Naive thymus-derived CD4-positive, alpha-beta T cell (primary cell): ENCODE measurements at regions not wholly inside any gene's neighbourhood (a gene's known extent, or its start where the extent isn't known, plus 50 kb on each side); places are given as distances from the start of the nearest gene placed in this dataset.

Experiments used
- ATAC-seq: fragments of 150-1000 bp; cut with Tn5 transposase; 2 replicates; pipeline ENCODE4 v1.10.0; 2021; ENCODE audit warnings: mild to moderate bottlenecking, moderate library complexity
- CTCF ChIA-PET: fragments of 350-600 bp; sonication (Branson Sonifier 250); formaldehyde crosslinking; loops from one replicate; lab custom pipeline; 2021; ENCODE audit warnings: antibody characterized with exemption; lab: Charles Lee
- POLR2A ChIA-PET: fragments of 350-600 bp; sonication (Branson Sonifier 250); formaldehyde crosslinking; loops from one replicate; lab custom pipeline; 2021; ENCODE audit warnings: antibody characterized with exemption, inconsistent platforms; lab: Charles Lee
- DNase-seq, 9 donors: peaks; one replicate each; pipeline versions ENCODE4 v3.0.0 to v3.0.0-alpha.2; 2020 to 2022; ENCODE audit warnings: mixed read lengths in 1 of 9
- H3K27ac ChIP-seq: one replicate; pipeline ENCODE4 v1.7.0; 2013; ENCODE audit warnings: mild to moderate bottlenecking, low read depth, low read length, moderate library complexity
- H3K27me3 ChIP-seq, 2 donors: one replicate each; pipeline ENCODE4 v1.7.0; 2013; ENCODE audit warnings: low read length in 2 of 2, mild to moderate bottlenecking in 2 of 2, moderate library complexity in 2 of 2; ENCODE audit not compliant: control insufficient read depth in 2 of 2, insufficient read depth in 2 of 2
- H3K36me3 ChIP-seq, 3 experiments: 1 replicate in 2 of 3; 2 replicates in 1 of 3; pipeline ENCODE4 v1.7.0; 2013; ENCODE audit warnings: low read length in 3 of 3, mild to moderate bottlenecking in 3 of 3, moderate library complexity in 1 of 3; ENCODE audit not compliant: insufficient read depth in 3 of 3, control insufficient read depth in 2 of 3
- H3K4me1 ChIP-seq, 2 donors: one replicate each; pipeline ENCODE4 v1.7.0; 2013; ENCODE audit warnings: low read length in 2 of 2, mild to moderate bottlenecking in 2 of 2, moderate library complexity in 1 of 2; ENCODE audit not compliant: control insufficient read depth in 2 of 2, insufficient read depth in 2 of 2
- H3K4me3 ChIP-seq: 2 replicates; pipeline ENCODE4 v1.7.0; 2013; ENCODE audit warnings: mild to moderate bottlenecking, low read length
- H3K9me3 ChIP-seq, 3 experiments: 1 replicate in 2 of 3; 2 replicates in 1 of 3; pipeline ENCODE4 v1.7.0; 2013; ENCODE audit warnings: low read length in 3 of 3; ENCODE audit not compliant: control insufficient read depth in 2 of 3
- H3K27ac Mint-ChIP-seq, 9 donors: one replicate each; pipeline ENCODE4 v1.8.0; 2020 to 2022; ENCODE audit warnings: mixed read lengths in 9 of 9, mild to moderate bottlenecking in 8 of 9, moderate library complexity in 5 of 9, inconsistent platforms in 2 of 9
- H3K27me3 Mint-ChIP-seq, 5 donors: one replicate each; pipeline ENCODE4 v1.8.0; 2021 to 2022; ENCODE audit warnings: mixed read lengths in 5 of 5, mild to moderate bottlenecking in 1 of 5
- H3K36me3 Mint-ChIP-seq, 5 donors: one replicate each; pipeline ENCODE4 v1.8.0; 2020 to 2022; ENCODE audit warnings: mixed read lengths in 5 of 5, mild to moderate bottlenecking in 3 of 5, inconsistent platforms in 1 of 5
- H3K4me1 Mint-ChIP-seq, 7 donors: one replicate each; pipeline ENCODE4 v1.8.0; 2020 to 2022; ENCODE audit warnings: mixed read lengths in 7 of 7, mild to moderate bottlenecking in 3 of 7, inconsistent platforms in 1 of 7
- H3K4me3 Mint-ChIP-seq, 10 donors: one replicate each; pipeline ENCODE4 v1.8.0; 2020 to 2022; ENCODE audit warnings: mild to moderate bottlenecking in 10 of 10, mixed read lengths in 10 of 10, moderate library complexity in 6 of 10, inconsistent platforms in 2 of 10
- H3K9me3 Mint-ChIP-seq, 11 donors: one replicate each; pipeline ENCODE4 v1.8.0; 2020 to 2022; ENCODE audit warnings: mixed read lengths in 11 of 11, mild to moderate bottlenecking in 4 of 11, inconsistent platforms in 1 of 11, moderate library complexity in 1 of 11
- intact Hi-C, 2 donors: fragments of 100-400 bp; cut with micrococcal nuclease; formaldehyde crosslinking; loops; one replicate each; pipeline ENCODE4 v1.15.1; 2023

- intact Hi-C loops, result no loop called here
- Mint-ChIP-seq H3K4me3 (no peak overlapping the region), H3K9me3 (peaks cover under 1 to 20% (median 7%) of the 10 kb centered on the region in 11 donors), H3K27ac (no peak overlapping the region), H3K36me3 (peaks cover 0 to under 1% (median 0%) of the 10 kb centered on the region in 5 donors), H3K27me3 (no peaks in the 10 kb centered on the region), H3K4me1 (no peaks in the 10 kb centered on the region)
- Histone ChIP-seq H3K27ac (no peak overlapping the region), H3K9me3 (no peaks in the 10 kb centered on the region), H3K36me3 (no peaks in the 10 kb centered on the region), H3K4me1 (no peaks in the 10 kb centered on the region), H3K4me3 (no peak overlapping the region), H3K27me3 (no peaks in the 10 kb centered on the region)
- ATAC-seq, result no peak
- ChIA-PET POLR2A (no interaction called here), CTCF (no interaction called here)
- no peak for DNase-seq
Measured at GRCh38 chr5:28110781-28111180, 1072.4 kb upstream of the CDH9 start.

- ATAC-seq, result no peak
- Histone ChIP-seq H3K36me3 (no peaks in the 10 kb centered on the region), H3K4me1 (no peaks in the 10 kb centered on the region), H3K4me3 (no peak overlapping the region), H3K27ac (no peak overlapping the region), H3K27me3 (no peaks in the 10 kb centered on the region), H3K9me3 (no peaks in the 10 kb centered on the region)
- H3K27me3 Mint-ChIP-seq, result no peaks in the 10 kb centered on the region
- no peak overlapping the region for H3K4me3 Mint-ChIP-seq
- H3K4me1 Mint-ChIP-seq, result no peaks in the 10 kb centered on the region
- H3K36me3 Mint-ChIP-seq, result no peaks in the 10 kb centered on the region
- peaks cover 0 to 12% (median 0%) of the 10 kb centered on the region in 11 donors for H3K9me3 Mint-ChIP-seq
- no peak overlapping the region for H3K27ac Mint-ChIP-seq
- intact Hi-C loops, result no loop called here
- no peak for DNase-seq
- CTCF ChIA-PET, result no interaction called here
- POLR2A ChIA-PET, result no interaction called here
Measured at GRCh38 chr5:28104080-28104479, 1065.7 kb upstream of the CDH9 start.

- Mint-ChIP-seq H3K27ac (no peak overlapping the region), H3K4me1 (no peaks in the 10 kb centered on the region), H3K36me3 (no peaks in the 10 kb centered on the region), H3K9me3 (peaks cover 0 to 22% (median 10%) of the 10 kb centered on the region in 11 donors), H3K27me3 (no peaks in the 10 kb centered on the region), H3K4me3 (no peak overlapping the region)
- Histone ChIP-seq H3K27ac (no peak overlapping the region), H3K27me3 (no peaks in the 10 kb centered on the region), H3K9me3 (peaks cover 0 to 9% (median 0%) of the 10 kb centered on the region in 3 experiments), H3K4me1 (no peaks in the 10 kb centered on the region), H3K4me3 (no peak overlapping the region), H3K36me3 (no peaks in the 10 kb centered on the region)
- DNase-seq (no peak), ATAC-seq (no peak)
- intact Hi-C loops, result no loop called here
- ChIA-PET CTCF (no interaction called here), POLR2A (no interaction called here)
Measured at GRCh38 chr5:28084069-28084468, 1045.7 kb upstream of the CDH9 start.

GRCh38 chr5:28082610-28083009 lies 1044.2 kb upstream of the CDH9 start:
- no peak overlapping the region for H3K27ac Mint-ChIP-seq
- peaks cover 0 to 15% (median 10%) of the 10 kb centered on the region in 11 donors for H3K9me3 Mint-ChIP-seq
- intact Hi-C loops, result no loop called here
- DNase-seq (peak in 1 of 9 donors; percentile 1), ATAC-seq (no peak)
- no peaks in the 10 kb centered on the region for H3K4me1 ChIP-seq
- no peak overlapping the region for H3K4me3 ChIP-seq
- no peak overlapping the region for H3K4me3 Mint-ChIP-seq
- POLR2A ChIA-PET, result no interaction called here
- H3K27me3 Mint-ChIP-seq, result no peaks in the 10 kb centered on the region
- H3K36me3 ChIP-seq, result no peaks in the 10 kb centered on the region
- no peaks in the 10 kb centered on the region for H3K27me3 ChIP-seq
- CTCF ChIA-PET, result no interaction called here
- H3K9me3 ChIP-seq, result peaks cover 0 to 9% (median 0%) of the 10 kb centered on the region in 3 experiments
- H3K4me1 Mint-ChIP-seq, result no peaks in the 10 kb centered on the region
- H3K36me3 Mint-ChIP-seq, result no peaks in the 10 kb centered on the region
- H3K27ac ChIP-seq, result no peak overlapping the region

GRCh38 chr5:28077291-28078240 lies 1039.2 kb upstream of the CDH9 start:
- CTCF ChIA-PET, result no interaction called here
- no peaks in the 10 kb centered on the region for H3K27me3 Mint-ChIP-seq

GRCh38 chr5:28066856-28067255 lies 1028.5 kb upstream of the CDH9 start:
- Mint-ChIP-seq H3K27me3 (no peaks in the 10 kb centered on the region), H3K27ac (no peak overlapping the region), H3K4me3 (no peak overlapping the region), H3K9me3 (peaks cover 0 to 23% (median 9%) of the 10 kb centered on the region in 11 donors), H3K36me3 (peaks cover 0 to 3% (median 0%) of the 10 kb centered on the region in 5 donors), H3K4me1 (no peaks in the 10 kb centered on the region)
- H3K4me1 ChIP-seq, result no peaks in the 10 kb centered on the region
- ChIA-PET CTCF (no interaction called here), POLR2A (no interaction called here)
- intact Hi-C loops, result no loop called here
- H3K27ac ChIP-seq, result no peak overlapping the region
- DNase-seq, result no peak
- ATAC-seq, result no peak
- no peaks in the 10 kb centered on the region for H3K27me3 ChIP-seq
- H3K9me3 ChIP-seq, result peaks cover 0 to 9% (median 0%) of the 10 kb centered on the region in 3 experiments
- H3K36me3 ChIP-seq, result no peaks in the 10 kb centered on the region
- H3K4me3 ChIP-seq, result no peak overlapping the region

More at GRCh38 chr5:28077291-28078240, 1039.2 kb upstream of the CDH9 start:
- POLR2A ChIA-PET, result no interaction called here
- ATAC-seq, result no peak
- no peaks in the 10 kb centered on the region for H3K36me3 Mint-ChIP-seq
- Histone ChIP-seq H3K4me3 (no peak overlapping the region), H3K9me3 (no peaks in the 10 kb centered on the region), H3K4me1 (no peaks in the 10 kb centered on the region), H3K27me3 (no peaks in the 10 kb centered on the region), H3K36me3 (no peaks in the 10 kb centered on the region), H3K27ac (no peak overlapping the region)
- no peak for DNase-seq
- peaks cover 0 to 19% (median 7%) of the 10 kb centered on the region in 11 donors for H3K9me3 Mint-ChIP-seq
- intact Hi-C loops, result no loop called here
- no peaks in the 10 kb centered on the region for H3K4me1 Mint-ChIP-seq
- H3K27ac Mint-ChIP-seq, result no peak overlapping the region
- H3K4me3 Mint-ChIP-seq, result no peak overlapping the region

- Histone ChIP-seq H3K9me3 (peaks cover 0 to 9% (median 0%) of the 10 kb centered on the region in 3 experiments), H3K4me1 (no peaks in the 10 kb centered on the region), H3K27me3 (no peaks in the 10 kb centered on the region), H3K4me3 (no peak overlapping the region), H3K36me3 (no peaks in the 10 kb centered on the region), H3K27ac (no peak overlapping the region)
- peaks cover 0 to 3% (median 0%) of the 10 kb centered on the region in 5 donors for H3K36me3 Mint-ChIP-seq
- DNase-seq (no peak), ATAC-seq (no peak)
- POLR2A ChIA-PET, result no interaction called here
- H3K27me3 Mint-ChIP-seq, result no peaks in the 10 kb centered on the region
- CTCF ChIA-PET, result no interaction called here
- peaks cover 0 to 21% (median 9%) of the 10 kb centered on the region in 11 donors for H3K9me3 Mint-ChIP-seq
- intact Hi-C loops, result no loop called here
- no peak overlapping the region for H3K27ac Mint-ChIP-seq
- no peak overlapping the region for H3K4me3 Mint-ChIP-seq
- H3K4me1 Mint-ChIP-seq, result no peaks in the 10 kb centered on the region
Measured at GRCh38 chr5:28065656-28066055, 1027.3 kb upstream of the CDH9 start.
